ENCODE measurements at regions not wholly inside any gene's neighbourhood (a gene's known extent, or its start where the extent isn't known, plus 50 kb on each side); places are given as distances from the start of the nearest gene placed in this dataset.

GRCh38 chr18:5732318-5732717 is 163.0 kb downstream of the TMEM200C start:
- TF ChIP-seq CTCF (IDR thresholded peaks at IDR 0.05) = no peak
- TF ChIP-seq POLR2A (IDR thresholded peaks at IDR 0.05) = no peak
